PFSK-1 (cell line): ENCODE measurements at regions not wholly inside any gene's neighbourhood (a gene's known extent, or its start where the extent isn't known, plus 50 kb on each side); places are given as distances from the start of the nearest gene placed in this dataset.

Source experiments
- FOXP2 ChIP-seq: optimal IDR thresholded peaks from 2 replicates; pipeline ENCODE3; 2011; ENCODE audit warnings: borderline replicate concordance, control low read depth, inconsistent platforms; ENCODE audit not compliant: insufficient read depth; ENCODE audit errors: extremely low read length, extremely low read depth
- POLR2AphosphoS5 ChIP-seq: IDR thresholded peaks from 2 replicates; pipeline ENCODE4 v1.6.1; 2012; ENCODE audit warnings: low read depth, mild to moderate bottlenecking, control low read depth, low read length, moderate library complexity
- REST ChIP-seq, 2 experiments: IDR thresholded peaks; 2 replicates each; pipeline versions ENCODE4 v1.6.1 to v1.8.0; 2011 to 2012; ENCODE audit warnings: low read depth in 2 of 2, low read length in 2 of 2, control low read depth in 1 of 2, inconsistent platforms in 1 of 2, mild to moderate bottlenecking in 1 of 2, moderate library complexity in 1 of 2; ENCODE audit not compliant: insufficient read depth in 1 of 2
- SIN3A ChIP-seq: IDR thresholded peaks from 2 replicates; pipeline ENCODE4 v1.6.1; 2012; ENCODE audit warnings: mild to moderate bottlenecking, low read length, moderate library complexity, borderline replicate concordance; ENCODE audit not compliant: insufficient read depth
- TAF1 ChIP-seq: IDR thresholded peaks from 2 replicates; pipeline ENCODE4 v1.6.1; 2012; ENCODE audit warnings: low read length, control low read depth, borderline replicate concordance; ENCODE audit not compliant: insufficient read depth

GRCh38 chr17:70668276-70668937, 499.1 kb downstream of the KCNJ2 start:
- TF ChIP-seq POLR2AphosphoS5 (no peak), TAF1 (no peak), REST (IDR thresholded peaks at IDR 0.05; ENCODE audit: insufficient read depth in 1 of 2, low read depth in 2 of 2, low read length in 2 of 2) (no peak), SIN3A (no peak), FOXP2 (no peak)

GRCh38 chr17:70668938-70669778, 499.8 kb downstream of the KCNJ2 start:
- TF ChIP-seq FOXP2: no peak
- no peak for TF ChIP-seq SIN3A
- no peak for TF ChIP-seq REST (IDR thresholded peaks at IDR 0.05; ENCODE audit: insufficient read depth in 1 of 2, low read depth in 2 of 2, low read length in 2 of 2)
- no peak for TF ChIP-seq POLR2AphosphoS5
- no peak for TF ChIP-seq TAF1

- TF ChIP-seq FOXP2 (no peak), TAF1 (no peak), POLR2AphosphoS5 (no peak), SIN3A (no peak), REST (IDR thresholded peaks at IDR 0.05; ENCODE audit: insufficient read depth in 1 of 2, low read depth in 2 of 2, low read length in 2 of 2) (no peak)
These were observed 504.7 kb downstream of the KCNJ2 start for GRCh38 chr17:70674061-70674460.

GRCh38 chr17:70675070-70675590, 505.8 kb downstream of the KCNJ2 start:
- TF ChIP-seq FOXP2 (no peak), REST (IDR thresholded peaks at IDR 0.05; ENCODE audit: insufficient read depth in 1 of 2, low read depth in 2 of 2, low read length in 2 of 2) (no peak), POLR2AphosphoS5 (no peak), SIN3A (no peak), TAF1 (no peak)
